ENCODE measurements at regions not wholly inside any gene's neighbourhood (a gene's known extent, or its start where the extent isn't known, plus 50 kb on each side); places are given as distances from the start of the nearest gene placed in this dataset.
A peak's percentile ranks its signal among the peaks of the same experiment; 100 is the strongest.

DNA sequence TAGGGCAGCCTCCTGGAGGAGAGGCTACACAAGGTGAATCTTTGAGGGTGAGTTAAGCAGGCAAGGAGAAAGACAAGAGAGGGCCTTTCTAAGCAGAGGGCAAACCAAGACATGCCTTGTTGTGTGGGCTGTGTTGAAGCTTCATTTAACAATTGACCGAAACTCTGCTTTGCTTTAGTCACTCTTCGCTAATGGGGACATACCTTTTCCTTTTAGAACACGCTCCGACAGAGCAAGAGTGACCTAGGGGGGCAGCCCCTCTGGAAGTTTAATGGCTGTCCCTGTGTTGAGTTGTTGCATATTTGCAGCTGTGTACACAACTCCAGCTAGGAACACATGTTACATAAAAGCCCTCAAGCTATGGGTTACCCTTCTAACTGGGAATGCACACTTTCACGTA is 218.1 kb upstream of the WWC1 start:
- TF ChIP-seq, protein P1, sequence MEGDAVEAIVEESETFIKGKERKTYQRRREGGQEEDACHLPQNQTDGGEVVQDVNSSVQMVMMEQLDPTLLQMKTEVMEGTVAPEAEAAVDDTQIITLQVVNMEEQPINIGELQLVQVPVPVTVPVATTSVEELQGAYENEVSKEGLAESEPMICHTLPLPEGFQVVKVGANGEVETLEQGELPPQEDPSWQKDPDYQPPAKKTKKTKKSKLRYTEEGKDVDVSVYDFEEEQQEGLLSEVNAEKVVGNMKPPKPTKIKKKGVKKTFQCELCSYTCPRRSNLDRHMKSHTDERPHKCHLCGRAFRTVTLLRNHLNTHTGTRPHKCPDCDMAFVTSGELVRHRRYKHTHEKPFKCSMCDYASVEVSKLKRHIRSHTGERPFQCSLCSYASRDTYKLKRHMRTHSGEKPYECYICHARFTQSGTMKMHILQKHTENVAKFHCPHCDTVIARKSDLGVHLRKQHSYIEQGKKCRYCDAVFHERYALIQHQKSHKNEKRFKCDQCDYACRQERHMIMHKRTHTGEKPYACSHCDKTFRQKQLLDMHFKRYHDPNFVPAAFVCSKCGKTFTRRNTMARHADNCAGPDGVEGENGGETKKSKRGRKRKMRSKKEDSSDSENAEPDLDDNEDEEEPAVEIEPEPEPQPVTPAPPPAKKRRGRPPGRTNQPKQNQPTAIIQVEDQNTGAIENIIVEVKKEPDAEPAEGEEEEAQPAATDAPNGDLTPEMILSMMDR (IDR thresholded peaks at IDR 0.05) = no peak
- no peak for TF ChIP-seq ZFX (IDR thresholded peaks at IDR 0.05; ENCODE audit: borderline replicate concordance)
- no peak overlapping the region for H3K27ac ChIP-seq

DNA sequence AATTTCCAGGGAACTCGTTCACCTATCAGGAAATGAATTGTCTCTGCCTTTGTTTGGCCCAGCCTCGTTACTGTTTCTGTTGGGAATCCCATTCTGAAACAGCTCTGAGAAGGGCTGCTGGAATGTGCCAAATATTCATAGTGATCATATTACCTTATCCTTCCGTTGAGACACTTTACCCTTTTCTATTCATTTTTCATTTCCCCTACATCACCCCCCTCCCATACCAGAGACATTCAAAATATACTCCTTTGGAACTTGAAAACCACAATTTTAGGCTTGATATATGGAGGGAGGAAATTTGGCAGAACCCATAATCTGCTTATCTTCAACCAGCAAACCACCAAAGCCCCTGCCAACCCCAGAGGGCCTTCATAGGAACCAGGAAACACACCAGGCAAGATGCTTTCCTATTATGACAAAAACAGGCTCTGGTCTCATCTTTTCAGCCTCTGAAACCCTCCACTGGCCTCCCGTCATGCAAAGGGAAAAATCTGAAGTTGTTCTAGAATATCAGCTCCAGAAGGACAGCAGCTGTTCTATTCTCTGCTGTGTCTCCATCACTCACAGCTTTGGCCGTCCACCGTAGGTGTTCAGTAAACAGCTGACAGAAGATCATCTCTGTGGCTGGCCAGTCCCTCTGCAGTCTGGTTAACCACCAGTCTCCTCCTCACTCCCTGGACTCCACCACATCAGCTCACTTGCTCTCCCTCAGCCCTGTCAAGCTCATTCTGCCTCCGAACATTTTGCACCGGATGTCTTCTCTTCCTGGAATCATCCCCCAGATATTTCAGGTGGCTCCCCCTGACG is 217.2 kb upstream of the WWC1 start:
- H3K27ac ChIP-seq = no peak overlapping the region

DNA sequence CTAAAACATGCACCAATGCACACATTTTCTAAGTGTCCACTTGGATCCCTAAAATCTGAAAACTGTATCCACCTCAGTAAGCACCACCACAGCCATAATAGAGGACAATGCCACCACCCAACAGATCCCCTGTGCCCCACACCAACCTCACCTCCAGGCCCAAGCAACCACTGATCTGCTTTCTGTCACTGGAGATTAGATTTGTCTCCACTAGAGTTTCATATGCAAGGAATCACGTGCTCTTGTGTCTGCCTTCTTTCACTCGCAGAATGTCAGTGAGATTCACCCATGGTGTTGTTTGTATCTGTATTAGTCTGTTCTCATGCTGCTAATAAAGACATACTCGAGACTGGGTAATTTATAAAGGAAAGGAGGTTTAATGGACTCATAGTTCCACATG is 216.1 kb upstream of the WWC1 start:
- H3K27ac ChIP-seq = no peak overlapping the region
- no peak for TF ChIP-seq ZFX (IDR thresholded peaks at IDR 0.05; ENCODE audit: borderline replicate concordance)
- TF ChIP-seq, protein P1 (IDR thresholded peaks at IDR 0.05) = no peak

More for the DNA sequence above, 217.2 kb upstream of the WWC1 start:
- TF ChIP-seq, protein P1 (IDR thresholded peaks at IDR 0.05) = no peak
- TF ChIP-seq ZFX (IDR thresholded peaks at IDR 0.05; ENCODE audit: borderline replicate concordance) = no peak

GRCh38 chr5:168076561-168076991 is 214.9 kb upstream of the WWC1 start:
- H3K27ac ChIP-seq = no peak overlapping the region
- TF ChIP-seq ZFX (IDR thresholded peaks at IDR 0.05; ENCODE audit: borderline replicate concordance) = no peak
- TF ChIP-seq, protein P1 (IDR thresholded peaks at IDR 0.05) = peak; percentile 82

- TF ChIP-seq, protein P1 (IDR thresholded peaks at IDR 0.05) = no peak
- TF ChIP-seq ZFX (IDR thresholded peaks at IDR 0.05; ENCODE audit: borderline replicate concordance) = no peak
- no peak overlapping the region for H3K27ac ChIP-seq
Observed at GRCh38 chr5:168085261-168086031, 206.0 kb upstream of the WWC1 start.

GRCh38 chr5:168086104-168086610 is 205.3 kb upstream of the WWC1 start:
- H3K27ac ChIP-seq = no peak overlapping the region
- no peak for TF ChIP-seq ZFX (IDR thresholded peaks at IDR 0.05; ENCODE audit: borderline replicate concordance)
- TF ChIP-seq, protein P1 (IDR thresholded peaks at IDR 0.05) = peak; percentile 72
